Skin of body (tissue), 1 donor: ENCODE measurements at regions not wholly inside any gene's neighbourhood (a gene's known extent, or its start where the extent isn't known, plus 50 kb on each side); places are given as distances from the start of the nearest gene placed in this dataset.
"Not testable (repeated sequence)": the region's sequence is repeated elsewhere in the genome, so short reads cannot be mapped to it uniquely, and the experiment has no call there.

Experiments used
- DNase-seq: peaks from one replicate; lab custom pipeline; 2025; lab: John Stamatoyannopoulos, UW

DNA sequence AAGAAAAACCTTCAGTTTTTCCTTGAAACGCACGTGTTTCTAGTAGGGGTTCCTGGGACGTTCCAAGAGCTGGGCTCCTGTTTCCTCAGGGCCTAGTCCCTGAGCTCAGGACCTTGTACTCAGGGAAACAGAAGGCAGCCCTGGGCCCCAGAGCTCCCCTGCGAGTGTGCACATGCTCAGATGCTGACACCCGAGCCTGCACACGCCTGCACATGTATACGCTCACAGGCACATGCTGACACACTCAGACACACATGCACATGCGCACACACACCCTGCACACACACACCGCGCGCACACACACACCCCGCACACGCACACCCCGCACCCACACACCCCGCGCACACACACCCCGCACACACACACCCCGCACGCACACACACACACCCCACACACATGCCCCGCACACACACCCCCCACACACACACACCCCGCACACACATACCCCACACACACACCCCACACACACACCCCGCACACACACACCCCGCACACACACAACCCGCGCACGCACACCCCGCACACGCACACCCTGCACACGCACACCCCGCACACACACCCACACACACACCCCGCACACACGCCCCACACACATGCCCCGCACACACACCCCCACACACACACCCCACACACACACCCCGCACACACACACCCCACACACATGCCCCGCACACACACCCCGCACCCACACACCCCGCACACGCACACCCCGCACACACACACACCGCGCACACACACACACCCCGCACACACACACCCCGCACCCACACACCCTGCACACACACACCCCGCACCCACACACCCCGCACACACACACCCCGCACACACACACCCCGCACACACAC is 52.2 kb downstream of the CALML3 start:
- no peak for DNase-seq

DNA sequence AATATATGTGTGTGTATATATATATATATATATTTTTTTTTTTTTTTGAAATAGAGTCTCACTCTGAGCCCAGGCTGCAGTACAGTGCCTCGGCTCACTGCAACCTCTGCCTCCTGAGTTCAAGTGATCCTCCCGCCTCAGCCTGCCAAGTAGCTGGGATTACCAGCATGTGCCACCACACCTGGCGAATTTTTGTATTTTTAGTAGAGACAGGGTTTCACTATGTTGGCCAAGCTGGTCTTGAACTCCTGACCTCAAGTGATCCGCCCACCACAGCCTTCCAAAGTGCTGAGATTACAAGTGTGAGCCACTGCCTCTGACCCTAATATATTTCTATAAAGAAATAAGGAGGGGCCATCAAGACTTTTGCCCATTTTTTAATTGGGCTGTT is 55.3 kb downstream of the CALML3 start:
- DNase-seq, result not testable (repeated sequence)

GRCh38 chr10:5581670-5582566 is 57.2 kb downstream of the CALML3 start:
- DNase-seq, result no peak

DNA sequence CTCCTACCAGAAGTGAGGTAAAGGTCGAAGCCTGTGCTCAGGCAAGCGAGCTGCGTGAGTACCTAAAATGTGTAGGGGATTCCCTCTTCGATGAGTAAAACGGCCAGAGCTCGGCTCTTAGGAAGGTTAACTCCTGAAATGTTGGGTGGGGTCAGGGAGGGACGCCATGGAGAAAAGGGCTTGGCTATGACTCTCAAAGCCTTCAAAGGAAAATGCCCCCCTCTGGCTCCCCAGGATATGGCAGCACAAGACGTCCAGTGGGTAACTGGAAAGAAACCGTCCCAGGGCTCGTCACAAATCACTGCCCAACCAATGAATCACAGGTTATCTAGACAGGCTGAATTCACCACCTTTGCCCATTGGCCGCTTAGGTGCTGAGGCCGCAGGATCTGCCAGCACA is 58.0 kb downstream of the CALML3 start:
- DNase-seq, result no peak

DNA sequence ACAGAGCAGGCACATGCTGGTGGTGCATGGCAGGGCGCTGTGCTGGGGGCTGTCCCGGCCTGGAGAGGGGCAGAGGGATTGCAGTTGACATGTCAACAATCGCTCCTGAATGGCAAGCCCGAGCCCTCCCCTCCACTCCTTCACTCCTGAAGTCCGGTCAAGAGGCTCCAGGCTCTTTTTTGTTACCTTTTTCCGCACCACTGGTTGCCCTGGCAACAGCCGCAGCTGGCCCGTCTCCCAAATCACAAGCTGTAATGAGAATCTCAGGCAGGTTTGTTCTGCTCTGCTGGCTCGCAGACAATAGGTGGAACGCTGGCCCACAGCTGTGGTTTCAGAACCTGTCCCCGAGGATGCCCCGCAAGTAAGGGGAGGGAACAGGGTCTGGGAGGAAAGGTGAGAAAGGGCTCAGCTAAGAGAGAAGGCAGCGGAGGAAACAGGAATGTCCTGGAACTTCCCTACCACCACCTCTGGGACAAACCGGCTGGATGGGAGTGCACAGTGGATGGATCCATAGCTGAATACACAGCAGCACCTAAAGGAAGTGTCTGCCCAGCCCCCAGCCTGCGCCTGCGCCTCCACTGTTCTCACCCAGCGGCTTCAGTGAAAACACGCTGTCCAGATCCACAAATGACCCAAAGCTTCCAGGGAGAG is 58.9 kb downstream of the CALML3 start:
- no peak for DNase-seq

DNA sequence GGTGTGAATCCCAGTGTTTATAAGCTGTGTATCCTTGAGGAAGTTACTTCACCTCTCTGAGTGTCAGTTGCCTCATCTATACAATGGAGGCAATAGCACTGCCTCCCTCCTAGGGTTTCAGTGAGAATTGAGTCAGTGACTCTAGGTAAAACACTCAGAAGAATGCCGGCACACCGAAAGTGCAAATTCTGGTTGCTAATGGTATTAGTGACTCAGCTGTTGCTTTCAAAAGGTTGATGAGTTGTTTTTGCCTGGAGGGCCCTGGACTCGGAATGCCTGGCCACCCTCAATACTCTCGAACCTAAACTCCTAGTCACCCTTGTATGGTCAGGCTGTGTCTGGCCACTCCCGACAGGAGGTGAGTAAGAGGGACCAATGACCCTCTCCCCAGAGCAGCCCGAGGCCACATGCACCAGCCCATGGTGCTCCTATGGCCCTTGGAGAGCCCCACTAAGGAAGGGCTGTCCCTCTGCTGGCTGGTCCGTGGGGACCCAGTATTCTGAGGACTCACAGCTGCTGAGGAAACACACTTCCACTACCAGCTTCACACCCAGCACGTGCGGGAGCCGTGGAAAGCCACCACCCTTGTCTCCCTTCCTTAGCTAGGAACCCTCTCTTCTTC is 60.2 kb downstream of the CALML3 start:
- DNase-seq, result no peak

- DNase-seq, result peak; percentile 71
Measured at GRCh38 chr10:5585517-5586206, 60.9 kb downstream of the CALML3 start.

- DNase-seq, result peak; percentile 79
Measured at GRCh38 chr10:5587151-5588079, 62.7 kb downstream of the CALML3 start.

GRCh38 chr10:5588080-5588453 is 63.3 kb downstream of the CALML3 start:
- no peak for DNase-seq

GRCh38 chr10:5588603-5589002 is 63.8 kb downstream of the CALML3 start:
- no peak for DNase-seq
